GM18498 (cell line): ENCODE measurements at regions not wholly inside any gene's neighbourhood (a gene's known extent, or its start where the extent isn't known, plus 50 kb on each side); places are given as distances from the start of the nearest gene placed in this dataset.
"Not testable (repeated sequence)": the region's sequence is repeated elsewhere in the genome, so short reads cannot be mapped to it uniquely, and the experiment has no call there.

Experiments
- ATAC-seq: cut with Tn5 transposase; IDR thresholded peaks from one replicate; pipeline ENCODE4 v1.9.1; 2021; ENCODE audit warnings: mild to moderate bottlenecking, moderate library complexity; ENCODE audit not compliant: unreplicated experiment

GRCh38 chr5:82720213-82721086 is 356.7 kb downstream of the TMEM167A start:
- no peak for ATAC-seq

- ATAC-seq, result peak; percentile 50
Observed at GRCh38 chr5:82719368-82719767, 357.8 kb downstream of the TMEM167A start.

- ATAC-seq, result no peak
Observed at GRCh38 chr5:82717738-82718137, 359.5 kb downstream of the TMEM167A start.

GRCh38 chr5:82714732-82715131 is 362.5 kb downstream of the TMEM167A start:
- not testable (repeated sequence) for ATAC-seq

- ATAC-seq, result no peak
Observed at GRCh38 chr5:82713811-82714210, 363.4 kb downstream of the TMEM167A start.

GRCh38 chr5:82707741-82708140 is 369.5 kb downstream of the TMEM167A start:
- no peak for ATAC-seq

GRCh38 chr5:82704381-82704780 is 372.8 kb downstream of the TMEM167A start:
- no peak for ATAC-seq

- no peak for ATAC-seq
Observed at GRCh38 chr5:82702046-82702445, 375.1 kb downstream of the TMEM167A start.

GRCh38 chr5:82699737-82700136 is 377.5 kb downstream of the TMEM167A start:
- no peak for ATAC-seq

- ATAC-seq, result no peak
Observed at GRCh38 chr5:82698026-82698425, 379.2 kb downstream of the TMEM167A start.

GRCh38 chr5:82694711-82695285 is 382.4 kb downstream of the TMEM167A start:
- ATAC-seq, result no peak

- no peak for ATAC-seq
Observed at GRCh38 chr5:82692826-82693225, 384.4 kb downstream of the TMEM167A start.

- ATAC-seq, result no peak
Observed at GRCh38 chr5:82684659-82685058, 392.5 kb downstream of the TMEM167A start.

GRCh38 chr5:82684165-82684564 is 393.0 kb downstream of the TMEM167A start:
- no peak for ATAC-seq

GRCh38 chr5:82679660-82680059 is 397.5 kb downstream of the TMEM167A start:
- ATAC-seq, result no peak

- ATAC-seq, result peak; percentile 80
Observed at GRCh38 chr5:82676661-82677060, 398.5 kb upstream of the RPS23 start.

GRCh38 chr5:82674671-82675070 is 396.5 kb upstream of the RPS23 start:
- ATAC-seq, result no peak

- peak; percentile 53 for ATAC-seq
Observed at GRCh38 chr5:82673057-82673809, 395.1 kb upstream of the RPS23 start.

GRCh38 chr5:82670692-82671091 is 392.5 kb upstream of the RPS23 start:
- ATAC-seq, result no peak

- ATAC-seq, result no peak
Observed at GRCh38 chr5:82669720-82670119, 391.6 kb upstream of the RPS23 start.

- no peak for ATAC-seq
Observed at GRCh38 chr5:82666312-82666711, 388.2 kb upstream of the RPS23 start.

- no peak for ATAC-seq
Observed at GRCh38 chr5:82664732-82665131, 386.6 kb upstream of the RPS23 start.
